ENCODE measurements at regions not wholly inside any gene's neighbourhood (a gene's known extent, or its start where the extent isn't known, plus 50 kb on each side); places are given as distances from the start of the nearest gene placed in this dataset.

DNA sequence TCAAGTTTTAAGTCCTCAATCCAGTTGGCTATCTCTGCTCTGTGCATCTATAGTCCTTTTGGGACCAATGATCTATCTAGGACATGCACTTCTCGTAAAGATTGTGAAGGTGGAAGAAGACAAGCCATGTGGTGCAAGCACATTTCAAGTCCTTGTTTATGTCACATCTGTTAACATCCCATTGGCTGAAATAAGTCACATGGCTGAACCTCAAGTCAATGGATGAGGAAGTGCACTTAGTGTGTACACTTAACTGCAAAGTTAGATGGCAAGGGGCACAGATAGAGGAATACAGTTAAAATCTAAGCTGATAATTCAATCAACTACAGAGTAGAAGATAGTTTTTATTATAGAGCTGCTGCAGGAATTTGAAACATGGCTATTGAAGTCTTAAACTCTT is 362.8 kb upstream of the TBX3 start:
- 76 to 91% methylated on average over 1 of the region's 1 CpG for WGBS, 2 experiments

DNA sequence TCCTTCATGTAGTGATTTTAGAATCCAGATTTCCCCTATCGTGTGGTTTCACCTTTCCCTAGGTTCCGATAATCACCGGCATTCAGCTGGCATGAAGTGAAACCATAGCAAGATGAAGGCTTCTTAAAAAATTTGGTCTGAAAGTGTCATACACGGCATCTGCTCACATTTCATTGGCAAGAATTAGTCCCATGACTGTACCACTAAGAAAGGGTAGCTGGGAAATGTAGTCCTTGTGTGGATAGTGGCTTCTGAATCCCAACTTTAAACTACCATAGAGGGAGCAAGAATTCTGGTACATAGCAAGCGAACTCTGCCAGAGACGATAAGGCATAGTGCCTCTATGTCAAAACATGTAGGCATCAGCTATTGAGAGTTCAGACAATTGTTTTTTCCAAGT is 360.1 kb upstream of the TBX3 start:
- Histone ChIP-seq H3K9me3 (ENCODE audit: control insufficient read depth, low read length) (no peaks in the 10 kb centered on the region), H3K4me3 (ENCODE audit: insufficient read depth, low read depth, low read length) (no peak overlapping the region), H3K27ac (ENCODE audit: insufficient read depth, low read depth, low read length, poor library complexity, severe bottlenecking) (no peak overlapping the region), H3K4me1 (ENCODE audit: control insufficient read depth, insufficient read depth, low read length) (no peaks in the 10 kb centered on the region), H3K36me3 (ENCODE audit: control insufficient read depth, insufficient read depth, low read length) (no peaks in the 10 kb centered on the region), H3K27me3 (ENCODE audit: control insufficient read depth, insufficient read depth, low read length, poor library complexity, severe bottlenecking) (peaks cover 14% of the 10 kb centered on the region)
- 89 to 92% methylated on average over 6 of the region's 6 CpGs for WGBS, 2 experiments

More for the DNA sequence above, 362.8 kb upstream of the TBX3 start:
- Histone ChIP-seq H3K9me3 (ENCODE audit: control insufficient read depth, low read length) (no peaks in the 10 kb centered on the region), H3K27me3 (ENCODE audit: control insufficient read depth, insufficient read depth, low read length, poor library complexity, severe bottlenecking) (no peaks in the 10 kb centered on the region), H3K4me3 (ENCODE audit: insufficient read depth, low read depth, low read length) (no peak overlapping the region), H3K36me3 (ENCODE audit: control insufficient read depth, insufficient read depth, low read length) (no peaks in the 10 kb centered on the region), H3K27ac (ENCODE audit: insufficient read depth, low read depth, low read length, poor library complexity, severe bottlenecking) (no peak overlapping the region), H3K4me1 (ENCODE audit: control insufficient read depth, insufficient read depth, low read length) (no peaks in the 10 kb centered on the region)

DNA sequence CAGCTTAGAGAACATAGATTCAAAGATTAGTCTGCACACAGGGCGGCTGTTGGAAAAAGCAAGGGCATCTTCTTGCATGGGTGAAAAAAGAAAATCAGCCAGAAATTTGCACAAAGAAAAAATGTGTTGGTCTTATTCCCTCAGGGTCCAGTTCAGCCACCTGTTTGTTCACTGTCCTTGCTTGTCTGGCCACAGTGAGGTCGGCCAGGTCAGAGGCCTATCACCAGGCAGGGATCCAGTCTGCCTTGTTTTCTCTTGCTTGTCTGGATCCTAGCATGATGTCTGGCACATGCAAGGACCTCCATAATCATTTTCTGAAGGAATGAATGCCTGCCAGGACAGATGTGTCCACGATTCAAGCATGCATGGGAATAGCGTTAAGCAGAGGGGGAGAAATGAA is 359.1 kb upstream of the TBX3 start:
- no peak overlapping the region for H3K27ac ChIP-seq (ENCODE audit: insufficient read depth, low read depth, low read length, poor library complexity, severe bottlenecking)
- 93 to 98% methylated on average over 4 of the region's 4 CpGs for WGBS, 2 experiments

DNA sequence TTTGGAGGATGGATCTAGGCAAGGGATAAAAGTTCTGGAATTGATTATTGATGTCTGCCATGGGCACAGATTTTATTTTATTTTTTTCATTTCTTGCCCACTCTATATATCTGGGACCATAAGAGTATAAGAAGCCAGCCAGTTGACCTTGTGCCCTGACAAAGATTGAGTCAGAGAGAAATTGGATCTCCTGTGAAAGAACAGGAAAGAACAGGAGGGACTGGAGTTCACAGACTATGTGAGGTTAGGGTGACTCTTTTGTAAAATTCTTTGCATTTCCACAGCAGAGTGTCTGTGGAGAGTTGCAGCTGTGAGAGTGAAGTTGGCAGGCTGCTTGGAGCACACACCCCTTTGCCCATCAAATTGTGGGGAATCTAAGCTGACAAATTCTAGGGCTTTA is 358.4 kb upstream of the TBX3 start:
- H3K4me3 ChIP-seq (ENCODE audit: insufficient read depth, low read depth, low read length) = no peak overlapping the region
- no peaks in the 10 kb centered on the region for H3K36me3 ChIP-seq (ENCODE audit: control insufficient read depth, insufficient read depth, low read length)
- no peaks in the 10 kb centered on the region for H3K4me1 ChIP-seq (ENCODE audit: control insufficient read depth, insufficient read depth, low read length)
- H3K27ac ChIP-seq (ENCODE audit: insufficient read depth, low read depth, low read length, poor library complexity, severe bottlenecking) = no peak overlapping the region
- no peaks in the 10 kb centered on the region for H3K9me3 ChIP-seq (ENCODE audit: control insufficient read depth, low read length)
- H3K27me3 ChIP-seq (ENCODE audit: control insufficient read depth, insufficient read depth, low read length, poor library complexity, severe bottlenecking) = peaks cover 31% of the 10 kb centered on the region

More for the DNA sequence above, 359.1 kb upstream of the TBX3 start:
- peaks cover 24% of the 10 kb centered on the region for H3K27me3 ChIP-seq (ENCODE audit: control insufficient read depth, insufficient read depth, low read length, poor library complexity, severe bottlenecking)
- H3K4me1 ChIP-seq (ENCODE audit: control insufficient read depth, insufficient read depth, low read length) = no peaks in the 10 kb centered on the region
- no peaks in the 10 kb centered on the region for H3K9me3 ChIP-seq (ENCODE audit: control insufficient read depth, low read length)
- no peaks in the 10 kb centered on the region for H3K36me3 ChIP-seq (ENCODE audit: control insufficient read depth, insufficient read depth, low read length)
- H3K4me3 ChIP-seq (ENCODE audit: insufficient read depth, low read depth, low read length) = no peak overlapping the region

DNA sequence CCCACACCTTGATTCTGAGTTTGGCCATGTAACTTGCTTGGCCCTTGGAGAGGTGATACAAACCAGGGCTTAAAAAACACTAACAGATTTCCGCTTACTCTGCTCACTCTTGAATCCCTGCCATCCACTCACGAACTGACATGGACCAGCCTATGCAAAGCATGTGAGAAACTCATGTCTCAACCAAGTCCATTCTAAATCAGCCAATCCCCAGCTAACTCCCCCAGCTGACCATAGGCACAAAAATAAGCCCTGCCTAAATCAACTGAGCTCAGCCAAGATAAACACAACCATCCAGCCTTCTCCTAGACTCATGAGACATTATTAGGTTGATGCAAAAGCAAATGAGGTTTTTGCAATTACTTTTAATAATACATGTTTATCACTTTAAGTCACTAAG is 353.9 kb upstream of the TBX3 start:
- Histone ChIP-seq H3K27ac (ENCODE audit: insufficient read depth, low read depth, low read length, poor library complexity, severe bottlenecking) (no peak overlapping the region), H3K4me1 (ENCODE audit: control insufficient read depth, insufficient read depth, low read length) (no peaks in the 10 kb centered on the region), H3K27me3 (ENCODE audit: control insufficient read depth, insufficient read depth, low read length, poor library complexity, severe bottlenecking) (peaks cover 67% of the 10 kb centered on the region), H3K4me3 (ENCODE audit: insufficient read depth, low read depth, low read length) (no peak overlapping the region), H3K9me3 (ENCODE audit: control insufficient read depth, low read length) (no peaks in the 10 kb centered on the region), H3K36me3 (ENCODE audit: control insufficient read depth, insufficient read depth, low read length) (no peaks in the 10 kb centered on the region)
- 92 to 94% methylated on average over 2 of the region's 2 CpGs for WGBS, 2 experiments

DNA sequence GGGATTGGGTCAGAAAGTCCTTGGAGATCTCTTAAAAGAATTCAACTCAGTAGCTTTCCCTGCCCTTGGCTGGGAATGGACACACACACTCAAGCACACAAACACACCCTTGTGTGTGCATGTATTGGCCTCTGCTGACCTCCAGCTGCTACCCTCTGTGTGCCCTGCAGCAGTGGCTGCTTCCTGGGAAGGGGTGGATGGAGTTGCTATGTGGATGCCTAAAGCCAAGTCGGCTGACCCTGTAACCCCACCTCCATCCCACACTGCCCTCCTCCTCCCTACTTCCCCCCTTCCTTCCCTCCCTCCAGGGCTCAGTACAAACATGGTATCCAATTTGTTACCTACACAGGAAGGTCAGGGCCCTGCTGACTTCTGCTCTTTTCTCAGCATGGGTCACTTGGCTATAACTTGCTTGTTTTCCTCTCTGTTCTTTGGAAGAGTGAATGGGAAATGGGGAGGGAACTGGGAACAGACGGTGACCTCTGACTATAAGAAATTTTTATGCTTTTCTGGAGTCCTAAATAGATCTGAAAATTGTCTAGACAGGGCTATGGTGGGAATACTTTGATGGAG is 351.6 kb upstream of the TBX3 start:
- Histone ChIP-seq H3K4me1 (ENCODE audit: control insufficient read depth, insufficient read depth, low read length) (no peaks in the 10 kb centered on the region), H3K36me3 (ENCODE audit: control insufficient read depth, insufficient read depth, low read length) (no peaks in the 10 kb centered on the region), H3K27ac (ENCODE audit: insufficient read depth, low read depth, low read length, poor library complexity, severe bottlenecking) (no peak overlapping the region), H3K27me3 (ENCODE audit: control insufficient read depth, insufficient read depth, low read length, poor library complexity, severe bottlenecking) (peaks cover 79% of the 10 kb centered on the region), H3K9me3 (ENCODE audit: control insufficient read depth, low read length) (no peaks in the 10 kb centered on the region), H3K4me3 (ENCODE audit: insufficient read depth, low read depth, low read length) (no peak overlapping the region)
- 37 to 40% methylated on average over 2 of the region's 2 CpGs for WGBS, 2 experiments

DNA sequence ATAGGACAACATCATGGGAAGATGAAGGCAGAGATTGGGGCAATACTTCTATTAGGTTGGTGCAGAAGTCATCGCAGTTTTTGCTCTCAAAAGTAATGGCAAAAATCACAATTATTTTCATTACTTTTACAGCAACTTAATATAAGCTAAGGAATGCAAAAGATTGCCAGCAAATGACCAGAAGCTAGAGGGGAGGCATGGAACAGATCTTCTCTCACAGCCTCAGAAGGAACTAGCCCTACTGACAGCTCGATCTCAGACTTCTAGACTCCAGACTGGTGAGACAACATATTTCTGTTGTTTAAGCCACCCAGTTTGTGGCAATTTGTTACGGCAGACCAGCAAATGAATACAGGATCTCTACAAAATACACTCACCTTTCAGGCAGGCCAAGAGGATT is 348.5 kb upstream of the TBX3 start:
- Histone ChIP-seq H3K4me3 (ENCODE audit: insufficient read depth, low read depth, low read length) (no peak overlapping the region), H3K9me3 (ENCODE audit: control insufficient read depth, low read length) (no peaks in the 10 kb centered on the region), H3K27me3 (ENCODE audit: control insufficient read depth, insufficient read depth, low read length, poor library complexity, severe bottlenecking) (peaks cover 58% of the 10 kb centered on the region), H3K36me3 (ENCODE audit: control insufficient read depth, insufficient read depth, low read length) (no peaks in the 10 kb centered on the region), H3K4me1 (ENCODE audit: control insufficient read depth, insufficient read depth, low read length) (no peaks in the 10 kb centered on the region), H3K27ac (ENCODE audit: insufficient read depth, low read depth, low read length, poor library complexity, severe bottlenecking) (no peak overlapping the region)
- WGBS, 2 experiments = 90 to 94% methylated on average over 3 of the region's 3 CpGs

DNA sequence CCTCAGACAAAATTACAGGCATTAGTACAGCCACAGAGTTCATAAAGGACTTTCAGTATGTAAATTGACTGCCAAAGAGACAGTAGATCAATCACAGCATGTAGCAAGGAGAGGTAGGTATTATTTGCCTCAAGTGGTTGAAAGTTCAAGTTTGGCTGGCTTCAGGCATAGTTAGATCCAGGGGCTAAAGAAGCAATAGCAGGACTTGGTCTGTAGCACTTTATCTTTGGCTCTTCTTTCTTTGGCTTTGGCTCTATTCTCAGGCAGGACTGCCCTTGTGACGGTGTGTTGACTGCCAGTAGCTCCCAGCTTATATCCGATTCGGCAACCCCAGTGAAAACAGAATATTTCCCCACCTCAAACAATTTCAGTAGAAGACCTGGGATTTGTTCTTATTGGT is 346.0 kb upstream of the TBX3 start:
- Histone ChIP-seq H3K27me3 (ENCODE audit: control insufficient read depth, insufficient read depth, low read length, poor library complexity, severe bottlenecking) (peaks cover 41% of the 10 kb centered on the region), H3K9me3 (ENCODE audit: control insufficient read depth, low read length) (no peaks in the 10 kb centered on the region), H3K4me3 (ENCODE audit: insufficient read depth, low read depth, low read length) (no peak overlapping the region), H3K36me3 (ENCODE audit: control insufficient read depth, insufficient read depth, low read length) (no peaks in the 10 kb centered on the region), H3K27ac (ENCODE audit: insufficient read depth, low read depth, low read length, poor library complexity, severe bottlenecking) (no peak overlapping the region), H3K4me1 (ENCODE audit: control insufficient read depth, insufficient read depth, low read length) (no peaks in the 10 kb centered on the region)
- 94 to 100% methylated on average over 2 to 3 of the region's 3 CpGs for WGBS, 2 experiments

DNA sequence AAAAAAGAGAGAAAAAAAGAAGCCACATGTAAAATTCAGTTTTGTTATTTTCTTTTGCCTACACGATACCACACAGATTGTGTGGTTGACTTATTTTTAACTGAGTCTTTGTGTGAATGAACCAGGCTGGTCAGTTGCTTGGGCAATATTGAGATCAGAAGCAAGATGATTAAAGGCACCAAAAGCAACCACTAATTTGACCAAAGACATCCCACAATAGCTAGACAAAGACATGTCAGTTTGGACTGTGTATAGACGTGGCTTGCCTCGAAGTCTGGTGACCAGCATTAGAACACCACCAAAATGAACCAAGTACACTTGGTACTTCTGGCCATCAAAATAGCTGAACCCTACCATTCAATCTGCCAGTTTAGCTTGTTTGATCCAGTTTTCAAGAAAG is 340.6 kb upstream of the TBX3 start:
- H3K4me1 ChIP-seq (ENCODE audit: control insufficient read depth, insufficient read depth, low read length) = no peaks in the 10 kb centered on the region
- H3K9me3 ChIP-seq (ENCODE audit: control insufficient read depth, low read length) = no peaks in the 10 kb centered on the region
- H3K27me3 ChIP-seq (ENCODE audit: control insufficient read depth, insufficient read depth, low read length, poor library complexity, severe bottlenecking) = peaks cover 7% of the 10 kb centered on the region
- 95 to 98% methylated on average over 3 of the region's 3 CpGs for WGBS, 2 experiments
- H3K27ac ChIP-seq (ENCODE audit: insufficient read depth, low read depth, low read length, poor library complexity, severe bottlenecking) = no peak overlapping the region
- no peak overlapping the region for H3K4me3 ChIP-seq (ENCODE audit: insufficient read depth, low read depth, low read length)
- no peaks in the 10 kb centered on the region for H3K36me3 ChIP-seq (ENCODE audit: control insufficient read depth, insufficient read depth, low read length)

DNA sequence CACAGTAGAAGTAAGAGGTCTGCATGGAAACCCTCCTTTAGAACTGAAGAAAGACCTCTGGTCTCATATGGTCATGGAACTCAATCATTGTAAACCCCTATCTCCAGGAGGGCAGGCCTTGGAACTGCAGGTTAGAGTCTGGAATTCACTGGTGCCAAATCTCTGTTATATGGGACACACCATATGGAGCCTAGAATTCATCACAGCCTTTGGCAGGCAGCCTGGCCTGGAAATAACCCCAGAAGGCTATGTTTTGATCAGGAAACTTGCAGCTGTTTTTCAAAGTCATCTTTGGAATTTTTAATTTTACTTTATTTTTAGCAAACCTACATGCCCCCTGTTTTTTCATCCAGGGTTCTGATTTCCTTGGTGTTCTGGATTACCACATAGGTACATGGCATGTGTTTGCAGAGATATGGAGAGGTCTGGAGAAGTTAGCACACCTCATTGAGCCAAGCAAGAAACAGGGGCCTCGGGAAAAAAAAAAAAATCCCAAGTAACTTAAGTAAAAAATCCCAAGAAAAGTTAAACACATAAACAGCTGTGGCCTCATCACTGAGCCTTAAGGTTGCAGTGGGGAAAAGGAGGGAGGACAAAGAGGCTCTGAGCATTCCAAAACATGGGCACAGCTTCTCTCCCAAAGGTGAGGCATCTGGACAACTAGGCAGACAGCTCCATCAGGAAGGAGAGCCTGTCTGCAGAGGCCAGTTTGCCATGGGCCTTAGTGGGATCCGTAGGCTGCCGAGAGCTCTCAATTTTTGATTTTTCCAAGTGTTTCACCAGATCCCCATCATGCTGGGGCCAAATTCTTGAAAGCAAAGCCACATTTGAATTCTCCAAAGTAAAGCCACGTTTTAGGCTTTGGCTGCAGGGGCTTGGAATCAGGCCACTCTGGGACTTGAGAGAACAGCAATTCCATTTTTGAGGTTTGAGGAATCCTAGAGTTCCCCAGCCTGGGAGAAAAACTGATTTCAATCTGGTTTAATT is 339.6 kb upstream of the TBX3 start:
- Histone ChIP-seq H3K36me3 (ENCODE audit: control insufficient read depth, insufficient read depth, low read length) (no peaks in the 10 kb centered on the region), H3K27ac (ENCODE audit: insufficient read depth, low read depth, low read length, poor library complexity, severe bottlenecking) (no peak overlapping the region), H3K9me3 (ENCODE audit: control insufficient read depth, low read length) (no peaks in the 10 kb centered on the region), H3K4me1 (ENCODE audit: control insufficient read depth, insufficient read depth, low read length) (no peaks in the 10 kb centered on the region), H3K4me3 (ENCODE audit: insufficient read depth, low read depth, low read length) (no peak overlapping the region), H3K27me3 (ENCODE audit: control insufficient read depth, insufficient read depth, low read length, poor library complexity, severe bottlenecking) (peaks cover 3% of the 10 kb centered on the region)
- 88 to 91% methylated on average over 3 to 4 of the region's 4 CpGs for WGBS, 2 experiments
